Endothelial cell (in vitro differentiated cells): ENCODE measurements at regions not wholly inside any gene's neighbourhood (a gene's known extent, or its start where the extent isn't known, plus 50 kb on each side); places are given as distances from the start of the nearest gene placed in this dataset.

Experiments used
- DNase-seq: peaks from one replicate; pipeline ENCODE4 v3.0.0; 2021; ENCODE audit warnings: low spot score
- H3K27ac Mint-ChIP-seq: one replicate; pipeline ENCODE4 v1.8.0; 2021; ENCODE audit warnings: mixed read lengths, inconsistent platforms; ENCODE audit not compliant: unreplicated experiment
- H3K27me3 Mint-ChIP-seq: one replicate; pipeline ENCODE4 v1.8.0; 2021; ENCODE audit warnings: mild to moderate bottlenecking, moderate library complexity, mixed read lengths, inconsistent platforms; ENCODE audit not compliant: unreplicated experiment
- H3K36me3 Mint-ChIP-seq: one replicate; pipeline ENCODE4 v1.8.0; 2021; ENCODE audit warnings: mild to moderate bottlenecking, low read depth, mixed read lengths, inconsistent platforms; ENCODE audit not compliant: unreplicated experiment
- H3K4me1 Mint-ChIP-seq: one replicate; pipeline ENCODE4 v1.8.0; 2021; ENCODE audit warnings: mild to moderate bottlenecking, mixed read lengths, inconsistent platforms; ENCODE audit not compliant: unreplicated experiment
- H3K4me3 Mint-ChIP-seq: one replicate; pipeline ENCODE4 v1.8.0; 2021; ENCODE audit warnings: mild to moderate bottlenecking, mixed read lengths, inconsistent platforms; ENCODE audit not compliant: unreplicated experiment
- H3K9me3 Mint-ChIP-seq: one replicate; pipeline ENCODE4 v1.8.0; 2021; ENCODE audit warnings: mixed read lengths, inconsistent platforms; ENCODE audit not compliant: unreplicated experiment
- TF ChIP-seq, protein P1 (sequence below): fragments of 200-600 bp; sonication (generic); IDR thresholded peaks from one replicate; pipeline ENCODE4 v1.5.0; 2021; ENCODE audit warnings: antibody characterized with exemption; ENCODE audit not compliant: unreplicated experiment

DNA sequence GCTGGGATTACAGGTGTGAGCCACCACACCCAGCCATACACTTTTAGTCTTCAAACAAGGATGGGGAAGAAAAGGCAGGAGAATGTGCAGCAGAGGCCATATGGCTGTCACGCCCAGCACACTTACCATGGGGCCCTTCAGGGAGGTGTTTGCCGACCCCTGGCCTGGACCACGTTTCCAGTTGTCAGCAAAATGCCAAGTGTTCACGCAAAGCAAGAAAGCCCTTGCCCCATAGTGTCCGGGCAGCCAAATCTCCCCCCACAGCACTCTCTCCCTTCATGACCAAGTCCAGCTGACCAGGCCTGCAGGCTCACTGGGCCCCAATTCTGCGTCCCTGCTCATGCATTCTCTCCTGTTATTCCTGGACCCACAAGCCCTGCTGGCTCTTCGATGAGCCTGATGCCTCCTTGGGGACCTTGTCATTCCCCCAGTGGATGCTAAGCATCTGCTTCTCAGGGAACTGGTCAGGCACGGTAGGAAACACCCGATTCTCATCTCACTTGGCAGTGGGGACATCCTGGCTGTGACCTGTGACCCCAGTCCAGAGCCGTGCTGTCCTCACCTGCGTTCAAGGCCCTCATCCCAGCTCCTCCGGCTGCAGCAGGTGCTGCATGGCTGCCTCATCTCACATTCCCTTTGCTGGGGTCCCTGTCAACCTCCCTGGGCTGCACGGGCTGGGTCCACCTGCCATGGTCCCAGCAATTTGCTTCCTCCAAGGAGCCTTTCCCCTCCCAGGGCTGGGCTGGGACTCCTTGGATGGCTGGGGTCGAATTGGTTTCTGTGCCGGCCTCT is 96.4 kb downstream of the CTTN start:
- Mint-ChIP-seq H3K27me3 (peaks cover 2% of the 10 kb centered on the region), H3K9me3 (no peaks in the 10 kb centered on the region), H3K4me1 (no peaks in the 10 kb centered on the region), H3K4me3 (no peak overlapping the region), H3K27ac (no peak overlapping the region), H3K36me3 (peaks cover 8% of the 10 kb centered on the region)
- TF ChIP-seq, protein P1, sequence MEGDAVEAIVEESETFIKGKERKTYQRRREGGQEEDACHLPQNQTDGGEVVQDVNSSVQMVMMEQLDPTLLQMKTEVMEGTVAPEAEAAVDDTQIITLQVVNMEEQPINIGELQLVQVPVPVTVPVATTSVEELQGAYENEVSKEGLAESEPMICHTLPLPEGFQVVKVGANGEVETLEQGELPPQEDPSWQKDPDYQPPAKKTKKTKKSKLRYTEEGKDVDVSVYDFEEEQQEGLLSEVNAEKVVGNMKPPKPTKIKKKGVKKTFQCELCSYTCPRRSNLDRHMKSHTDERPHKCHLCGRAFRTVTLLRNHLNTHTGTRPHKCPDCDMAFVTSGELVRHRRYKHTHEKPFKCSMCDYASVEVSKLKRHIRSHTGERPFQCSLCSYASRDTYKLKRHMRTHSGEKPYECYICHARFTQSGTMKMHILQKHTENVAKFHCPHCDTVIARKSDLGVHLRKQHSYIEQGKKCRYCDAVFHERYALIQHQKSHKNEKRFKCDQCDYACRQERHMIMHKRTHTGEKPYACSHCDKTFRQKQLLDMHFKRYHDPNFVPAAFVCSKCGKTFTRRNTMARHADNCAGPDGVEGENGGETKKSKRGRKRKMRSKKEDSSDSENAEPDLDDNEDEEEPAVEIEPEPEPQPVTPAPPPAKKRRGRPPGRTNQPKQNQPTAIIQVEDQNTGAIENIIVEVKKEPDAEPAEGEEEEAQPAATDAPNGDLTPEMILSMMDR: no peak
- DNase-seq: no peak

DNA sequence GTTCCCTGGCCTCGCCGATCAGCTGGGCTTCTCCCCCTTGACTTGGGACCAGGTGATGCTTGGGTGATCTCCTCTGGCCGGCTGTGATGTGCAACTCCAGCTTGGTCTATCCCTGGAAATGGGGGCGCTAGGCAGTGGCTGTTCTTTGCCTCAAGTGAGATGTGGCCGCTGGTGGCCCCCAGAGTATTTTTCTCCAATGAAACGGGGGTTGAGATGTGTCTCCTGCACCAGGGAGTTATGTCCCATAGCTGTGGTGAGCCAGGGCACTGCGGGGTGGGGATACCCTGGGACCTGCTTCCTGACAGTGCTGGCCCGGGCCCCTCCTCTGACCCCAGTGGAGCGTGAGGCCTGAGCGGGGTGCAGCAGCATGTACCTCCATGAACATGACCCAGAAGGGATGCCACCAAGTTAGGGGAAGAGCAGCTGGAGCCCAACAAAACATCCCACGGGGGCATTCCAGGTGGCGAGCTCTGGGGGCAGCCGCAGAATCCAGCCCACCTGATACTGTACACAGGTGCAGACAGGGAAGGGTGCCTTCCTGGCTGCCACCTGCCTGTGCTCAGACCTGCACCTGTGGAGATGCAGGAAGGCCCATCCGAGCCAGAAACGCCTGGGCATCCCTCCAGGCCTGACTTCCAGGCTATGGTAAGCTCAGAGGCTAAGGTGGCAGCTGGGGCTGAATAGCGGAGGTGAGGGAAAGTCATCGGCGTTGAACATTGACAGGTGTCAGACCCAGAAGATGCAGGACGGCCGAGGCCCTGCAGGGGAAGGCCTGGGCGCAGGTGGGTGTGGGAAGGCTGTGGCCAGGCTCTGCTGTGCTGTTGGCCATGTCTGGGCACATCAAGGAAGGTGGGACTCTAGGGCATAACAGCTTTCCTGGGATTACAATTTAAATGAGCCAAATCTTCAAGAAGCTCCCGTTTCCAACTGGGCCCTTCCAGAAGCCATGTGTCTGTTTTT is 97.3 kb downstream of the CTTN start:
- TF ChIP-seq, protein P1: no peak
- peaks cover 2% of the 10 kb centered on the region for H3K27me3 Mint-ChIP-seq
- H3K4me1 Mint-ChIP-seq: no peaks in the 10 kb centered on the region
- H3K36me3 Mint-ChIP-seq: peaks cover 8% of the 10 kb centered on the region
- no peaks in the 10 kb centered on the region for H3K9me3 Mint-ChIP-seq
- H3K27ac Mint-ChIP-seq: no peak overlapping the region
- H3K4me3 Mint-ChIP-seq: no peak overlapping the region
- DNase-seq: no peak

- no peaks in the 10 kb centered on the region for H3K9me3 Mint-ChIP-seq
- H3K27ac Mint-ChIP-seq: peak overlapping the region; percentile 61
- no peaks in the 10 kb centered on the region for H3K36me3 Mint-ChIP-seq
These were observed 98.5 kb downstream of the CTTN start for GRCh38 chr11:70496591-70497535.

DNA sequence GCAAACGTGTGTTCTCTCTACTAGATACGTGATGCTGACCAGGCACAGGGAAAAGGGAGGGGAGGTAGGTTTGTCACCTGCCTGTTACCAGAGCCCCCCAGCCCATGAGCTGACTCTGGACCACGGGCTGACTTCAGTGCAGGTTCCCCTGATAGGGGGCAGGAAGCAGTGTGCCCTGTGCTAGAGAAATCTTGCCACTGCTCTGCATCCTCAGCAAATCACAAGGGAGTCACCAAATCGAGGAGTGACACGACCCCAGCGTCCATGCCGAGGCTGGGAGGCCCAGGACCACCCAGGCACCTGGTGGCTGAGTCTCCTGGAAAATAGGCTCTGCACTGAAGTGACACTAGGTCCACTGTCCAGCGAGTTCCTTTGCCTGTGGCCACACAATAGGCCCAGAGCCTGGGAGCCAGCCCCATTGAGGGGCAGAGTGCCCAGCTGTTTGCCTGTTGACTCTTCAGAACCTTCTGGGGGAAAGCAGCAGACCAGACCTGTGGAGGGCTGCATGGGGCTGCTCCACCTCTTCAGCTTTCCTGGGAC is 99.3 kb downstream of the CTTN start:
- no peak for DNase-seq
- H3K4me1 Mint-ChIP-seq: no peaks in the 10 kb centered on the region
- TF ChIP-seq, protein P1: no peak
- no peaks in the 10 kb centered on the region for H3K9me3 Mint-ChIP-seq
- H3K4me3 Mint-ChIP-seq: no peak overlapping the region
- no peaks in the 10 kb centered on the region for H3K36me3 Mint-ChIP-seq
- H3K27ac Mint-ChIP-seq: no peak overlapping the region
- peaks cover 5% of the 10 kb centered on the region for H3K27me3 Mint-ChIP-seq

More at GRCh38 chr11:70496591-70497535, 98.5 kb downstream of the CTTN start:
- TF ChIP-seq, protein P1: no peak
- Mint-ChIP-seq H3K4me3 (no peak overlapping the region), H3K27me3 (peaks cover 2% of the 10 kb centered on the region), H3K4me1 (no peaks in the 10 kb centered on the region)
- DNase-seq: no peak
